SK-N-SH treated with all-trans-retinoic acid at 6 μM for 48 hours (cell line): ENCODE measurements at regions not wholly inside any gene's neighbourhood (a gene's known extent, or its start where the extent isn't known, plus 50 kb on each side); places are given as distances from the start of the nearest gene placed in this dataset.

Experiments
- ATAC-seq: fragments of 200-7000 bp; cut with Tn5 transposase; 3 replicates; pipeline ENCODE4 v1.9.1; 2020; ENCODE audit warnings: mild to moderate bottlenecking, moderate library complexity
- ARNTL ChIP-seq: fragments of 450-650 bp; formaldehyde crosslinking; IDR thresholded peaks from 2 replicates; pipeline ENCODE4 v1.5.0; 2020; ENCODE audit warnings: low read depth, mild to moderate bottlenecking, moderate library complexity, borderline replicate concordance
- BACH2 ChIP-seq: fragments of 250-450 bp; sonication (Bioruptor Pico); IDR thresholded peaks from 2 replicates; pipeline ENCODE4 v1.9.0; 2021; ENCODE audit warnings: mild to moderate bottlenecking, borderline replicate concordance
- CREB5 ChIP-seq: fragments of 250-450 bp; sonication (Bioruptor Pico); IDR thresholded peaks from 2 replicates; pipeline ENCODE4 v1.5.1; 2020; ENCODE audit warnings: low read depth, mild to moderate bottlenecking, moderate library complexity
- CSDC2 ChIP-seq: fragments of 250-450 bp; sonication (Bioruptor Pico); IDR thresholded peaks from 2 replicates; pipeline ENCODE4 v1.5.0; 2020; ENCODE audit warnings: mild to moderate bottlenecking, moderate library complexity
- GLIS3 ChIP-seq: fragments of 250-450 bp; sonication (Bioruptor Pico); IDR thresholded peaks from 2 replicates; pipeline ENCODE4 v1.5.0; 2020; ENCODE audit warnings: mild to moderate bottlenecking, moderate library complexity
- ISL1 ChIP-seq: fragments of 250-450 bp; sonication (Bioruptor Pico); IDR thresholded peaks from 2 replicates; pipeline ENCODE4 v2.1.2; 2022; ENCODE audit warnings: mild to moderate bottlenecking, moderate library complexity
- OSR1 ChIP-seq: fragments of 250-450 bp; sonication (Bioruptor Pico); IDR thresholded peaks from 2 replicates; pipeline ENCODE4 v1.8.0; 2022; ENCODE audit warnings: moderate library complexity, mild to moderate bottlenecking, inconsistent platforms
- PATZ1 ChIP-seq: fragments of 250-450 bp; sonication (Bioruptor Pico); IDR thresholded peaks from 2 replicates; pipeline ENCODE4 v1.8.0; 2020; ENCODE audit warnings: mild to moderate bottlenecking, moderate library complexity, borderline replicate concordance
- POU6F1 ChIP-seq: fragments of 250-450 bp; sonication (Bioruptor Pico); IDR thresholded peaks from 2 replicates; pipeline ENCODE4 v1.8.0; 2021; ENCODE audit warnings: low read depth, mild to moderate bottlenecking, moderate library complexity, borderline replicate concordance
- PPARA ChIP-seq: fragments of 250-450 bp; sonication (Bioruptor Pico); IDR thresholded peaks from 2 replicates; pipeline ENCODE4 v1.5.0; 2020; ENCODE audit warnings: mild to moderate bottlenecking, borderline replicate concordance
- RARB ChIP-seq: fragments of 250-450 bp; sonication (Bioruptor Pico); IDR thresholded peaks from 2 replicates; pipeline ENCODE4 v1.8.0; 2021; ENCODE audit warnings: mild to moderate bottlenecking, moderate library complexity
- TCF4 ChIP-seq: fragments of 250-450 bp; sonication (Bioruptor Pico); IDR thresholded peaks from 2 replicates; pipeline ENCODE4 v1.8.0; 2021; ENCODE audit warnings: mild to moderate bottlenecking, moderate library complexity, borderline replicate concordance
- TSHZ2 ChIP-seq: fragments of 250-450 bp; sonication (Bioruptor Pico); IDR thresholded peaks from 2 replicates; pipeline ENCODE4 v1.5.0; 2020; ENCODE audit warnings: mild to moderate bottlenecking, moderate library complexity
- ZC3H10 ChIP-seq: fragments of 250-450 bp; sonication (Bioruptor Pico); IDR thresholded peaks from 2 replicates; pipeline ENCODE4 v1.5.1; 2021; ENCODE audit warnings: mild to moderate bottlenecking, moderate library complexity
- ZFP3 ChIP-seq: fragments of 250-450 bp; sonication (Bioruptor Pico); IDR thresholded peaks from 2 replicates; pipeline ENCODE4 v1.5.0; 2020; ENCODE audit warnings: mild to moderate bottlenecking, moderate library complexity
- ZFP30 ChIP-seq: fragments of 450-650 bp; formaldehyde crosslinking; IDR thresholded peaks from 2 replicates; pipeline ENCODE4 v1.5.0; 2022; ENCODE audit warnings: mild to moderate bottlenecking, moderate library complexity
- ZNF8 ChIP-seq: fragments of 450-650 bp; formaldehyde crosslinking; IDR thresholded peaks from 2 replicates; pipeline ENCODE4 v1.5.0; 2020; ENCODE audit warnings: mild to moderate bottlenecking, moderate library complexity

GRCh38 chr5:173750538-173751265, 134.3 kb upstream of the BOD1 start:
- TF ChIP-seq ZFP3 (CRISPR knock-in tag): no peak
- TF ChIP-seq ZFP30 (CRISPR knock-in tag): no peak
- no peak for TF ChIP-seq ZNF8 (CRISPR knock-in tag)
- no peak for TF ChIP-seq PATZ1 (CRISPR knock-in tag)
- no peak for TF ChIP-seq CREB5
- no peak for TF ChIP-seq RARB
- no peak for TF ChIP-seq PPARA (CRISPR knock-in tag)
- no peak for TF ChIP-seq OSR1
- no peak for TF ChIP-seq ISL1
- ATAC-seq: no peak

DNA sequence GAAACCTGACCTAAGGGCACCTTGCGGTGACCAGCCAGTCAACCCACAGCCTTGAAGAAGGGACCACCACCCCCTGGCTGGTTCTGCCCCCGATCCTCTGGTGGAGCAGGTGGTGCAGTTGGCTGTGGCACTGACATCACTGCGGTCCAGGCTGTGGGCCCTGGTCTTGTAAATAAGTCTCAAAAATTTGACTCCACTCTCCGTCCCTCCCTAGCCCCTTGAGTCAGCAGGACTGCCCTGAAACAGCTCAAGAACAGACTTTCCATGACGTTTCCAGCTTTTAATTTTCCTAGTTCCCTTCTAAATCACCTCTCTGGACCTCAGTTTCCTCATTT, 134.8 kb upstream of the BOD1 start:
- ATAC-seq: no peak
- no peak for TF ChIP-seq ZC3H10 (CRISPR knock-in tag)
- no peak for TF ChIP-seq GLIS3 (CRISPR knock-in tag)
- no peak for TF ChIP-seq TCF4 (CRISPR knock-in tag)
- no peak for TF ChIP-seq CREB5
- no peak for TF ChIP-seq TSHZ2 (CRISPR knock-in tag)
- no peak for TF ChIP-seq PPARA (CRISPR knock-in tag)
- no peak for TF ChIP-seq RARB
- no peak for TF ChIP-seq CSDC2 (CRISPR knock-in tag)
- TF ChIP-seq ARNTL (CRISPR knock-in tag): no peak
- TF ChIP-seq PATZ1 (CRISPR knock-in tag): no peak
- TF ChIP-seq ZFP3 (CRISPR knock-in tag): no peak
- no peak for TF ChIP-seq ISL1
- TF ChIP-seq POU6F1 (CRISPR knock-in tag): no peak
- no peak for TF ChIP-seq BACH2 (CRISPR knock-in tag)

DNA sequence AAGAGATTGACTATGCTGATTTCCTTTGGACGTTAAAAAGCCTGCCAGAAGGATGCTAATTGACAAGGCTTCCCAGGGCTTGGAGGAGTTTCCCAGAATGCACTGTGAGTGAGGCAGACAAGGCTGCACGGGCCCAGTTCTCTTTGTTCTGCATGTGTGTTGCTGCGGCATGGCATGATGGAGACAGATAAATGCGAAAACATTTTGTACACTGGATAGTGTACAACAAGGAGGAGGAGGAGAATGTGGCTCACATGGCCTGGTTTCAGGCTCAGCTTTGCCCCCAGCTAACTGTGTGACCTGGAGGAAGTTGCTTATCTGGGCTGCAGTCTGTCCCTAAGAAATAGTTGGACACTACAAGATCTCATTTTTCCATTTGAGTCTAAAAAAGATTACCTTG, 135.5 kb upstream of the CPEB4 start:
- TF ChIP-seq PPARA (CRISPR knock-in tag): 0 out of 2 replicates have a peak, but pooled peaks have one; percentile 10
- no peak for TF ChIP-seq CSDC2 (CRISPR knock-in tag)
- ATAC-seq: no peak
